ENCODE measurements at regions not wholly inside any gene's neighbourhood (a gene's known extent, or its start where the extent isn't known, plus 50 kb on each side); places are given as distances from the start of the nearest gene placed in this dataset.

GRCh38 chr7:64114791-64115190 lies 69.6 kb downstream of the ZNF727 start:
- TF ChIP-seq CTCF (IDR thresholded peaks at IDR 0.05) (no peak), POLR2A (IDR thresholded peaks at IDR 0.05) (no peak)

Measured in lower leg skin (tissue), 3 donors.